UCSD-AML1 (cell line): ENCODE measurements at regions not wholly inside any gene's neighbourhood (a gene's known extent, or its start where the extent isn't known, plus 50 kb on each side); places are given as distances from the start of the nearest gene placed in this dataset.
"Not testable (repeated sequence)": the region's sequence is repeated elsewhere in the genome, so short reads cannot be mapped to it uniquely, and the experiment has no call there.

ENCODE experiments used
- DNase-seq: peaks from one replicate; lab custom pipeline; 2025; ENCODE audit not compliant: unreplicated experiment; lab: John Stamatoyannopoulos, UW

GRCh38 chr5:143594902-143595818, 191.7 kb upstream of the NR3C1 start:
- DNase-seq: no peak

- DNase-seq: no peak
Measured at GRCh38 chr5:143593723-143594122, 190.2 kb upstream of the NR3C1 start.

- no peak for DNase-seq
Measured at GRCh38 chr5:143592648-143593047, 189.2 kb upstream of the NR3C1 start.

GRCh38 chr5:143588933-143589662, 185.6 kb upstream of the NR3C1 start:
- no peak for DNase-seq

GRCh38 chr5:143588121-143588520, 184.6 kb upstream of the NR3C1 start:
- not testable (repeated sequence) for DNase-seq

- DNase-seq: no peak
Measured at GRCh38 chr5:143586781-143587362, 183.4 kb upstream of the NR3C1 start.

- DNase-seq: no peak
Measured at GRCh38 chr5:143585970-143586369, 182.5 kb upstream of the NR3C1 start.

GRCh38 chr5:143583409-143583808, 179.9 kb upstream of the NR3C1 start:
- no peak for DNase-seq

GRCh38 chr5:143582869-143583268, 179.4 kb upstream of the NR3C1 start:
- no peak for DNase-seq

- no peak for DNase-seq
Measured at GRCh38 chr5:143582176-143582575, 178.7 kb upstream of the NR3C1 start.

- DNase-seq: no peak
Measured at GRCh38 chr5:143581649-143582048, 178.2 kb upstream of the NR3C1 start.

- no peak for DNase-seq
Measured at GRCh38 chr5:143581147-143581546, 177.7 kb upstream of the NR3C1 start.

GRCh38 chr5:143576711-143577484, 173.4 kb upstream of the NR3C1 start:
- no peak for DNase-seq

GRCh38 chr5:143575286-143575685, 171.8 kb upstream of the NR3C1 start:
- DNase-seq: no peak

GRCh38 chr5:143574236-143574635, 170.8 kb upstream of the NR3C1 start:
- DNase-seq: no peak

GRCh38 chr5:143573568-143574170, 170.2 kb upstream of the NR3C1 start:
- DNase-seq: no peak

GRCh38 chr5:143572671-143573070, 169.2 kb upstream of the NR3C1 start:
- DNase-seq: no peak

GRCh38 chr5:143571642-143572624, 168.4 kb upstream of the NR3C1 start:
- DNase-seq: no peak

- DNase-seq: no peak
Measured at GRCh38 chr5:143570989-143571388, 167.5 kb upstream of the NR3C1 start.
